Panc1 (cell line): ENCODE measurements at regions not wholly inside any gene's neighbourhood (a gene's known extent, or its start where the extent isn't known, plus 50 kb on each side); places are given as distances from the start of the nearest gene placed in this dataset.
"Not testable (repeated sequence)": the region's sequence is repeated elsewhere in the genome, so short reads cannot be mapped to it uniquely, and the experiment has no call there.

Experiments used
- ATAC-seq: fragments of 200-7000 bp; cut with Tn5 transposase; 2 replicates; pipeline ENCODE4 v1.9.1; 2020; ENCODE audit warnings: mild to moderate bottlenecking, moderate library complexity
- BruUV-seq: library from RNA; stranded (reverse); fragments of 400-500 nt; replicated peaks from 2 replicates; lab custom pipeline; 2021; lab: Mats Ljungman, UMichigan
- CTCF ChIA-PET: fragments of 300-600 bp; sonication (Branson Sonifier 250); formaldehyde crosslinking; loops from one replicate; lab custom pipeline; 2022; ENCODE audit warnings: antibody characterized with exemption; lab: Charles Lee
- POLR2A ChIA-PET: fragments of 300-600 bp; sonication (Branson Sonifier 250); formaldehyde crosslinking; loops from one replicate; lab custom pipeline; 2022; ENCODE audit warnings: antibody characterized with exemption; lab: Charles Lee
- DNase-seq: peaks from one replicate; pipeline ENCODE4 v3.0.0-alpha.2; 2010; ENCODE audit warnings: low read depth, low spot score
- H3K27ac ChIP-seq: 2 replicates; pipeline ENCODE4 v1.5.1; 2011; ENCODE audit warnings: mild to moderate bottlenecking, low read length, inconsistent platforms
- H3K27me3 ChIP-seq: fragments of 200-500 bp; sonication (Bioruptor generic); 2 replicates; pipeline ENCODE4 v1.6.0; 2014; ENCODE audit warnings: low read length, inconsistent platforms; ENCODE audit not compliant: control insufficient read depth, insufficient read depth
- H3K36me3 ChIP-seq: fragments of 200-500 bp; sonication (Bioruptor generic); 2 replicates; pipeline ENCODE4 v1.5.1; 2014; ENCODE audit warnings: inconsistent platforms, mild to moderate bottlenecking, low read length, moderate library complexity; ENCODE audit not compliant: control insufficient read depth, insufficient read depth
- H3K4me1 ChIP-seq: 2 replicates; pipeline ENCODE4 v1.5.1; 2011; ENCODE audit warnings: inconsistent platforms, mild to moderate bottlenecking, low read length, moderate library complexity; ENCODE audit not compliant: control insufficient read depth, insufficient read depth
- H3K4me3 ChIP-seq, 2 experiments: 2 replicates each; pipeline ENCODE4 v1.5.1; 2011 to 2012; ENCODE audit warnings: low read depth in 2 of 2, low read length in 2 of 2, mild to moderate bottlenecking in 2 of 2, inconsistent platforms in 1 of 2, moderate library complexity in 1 of 2
- H3K9me3 ChIP-seq: fragments of 200-500 bp; sonication (Bioruptor generic); 2 replicates; pipeline ENCODE4 v1.5.1; 2014; ENCODE audit warnings: low read depth, mild to moderate bottlenecking, inconsistent platforms, low read length, moderate library complexity; ENCODE audit not compliant: control insufficient read depth, insufficient read depth
- in situ Hi-C: cut with HindIII; loops from 2 replicates; pipeline ENCODE4 v1.10.0; 2016; ENCODE audit warnings: low sequenced_read_pairs, low pct_unique_long_range_greater_than_20kb
- intact Hi-C: fragments of 100-400 bp; cut with micrococcal nuclease; formaldehyde crosslinking; loops from one replicate; pipeline ENCODE4 v1.10.0; 2022; ENCODE audit not compliant: unreplicated experiment

GRCh38 chr12:10453-10852 is 56.1 kb upstream of the IQSEC3 start:
- intact Hi-C loops, H3K27ac ChIP-seq, in situ Hi-C loops, DNase-seq, H3K27me3 ChIP-seq, CTCF ChIA-PET, POLR2A ChIA-PET, H3K36me3 ChIP-seq, BruUV-seq, H3K9me3 ChIP-seq, H3K4me3 ChIP-seq, ATAC-seq, H3K4me1 ChIP-seq: not testable (repeated sequence)

GRCh38 chr12:10879-11812 is 55.4 kb upstream of the IQSEC3 start:
- BruUV-seq, H3K4me3 ChIP-seq, H3K36me3 ChIP-seq, ATAC-seq, H3K4me1 ChIP-seq, H3K27me3 ChIP-seq, CTCF ChIA-PET, DNase-seq, intact Hi-C loops, POLR2A ChIA-PET, H3K9me3 ChIP-seq, in situ Hi-C loops, H3K27ac ChIP-seq: not testable (repeated sequence)

GRCh38 chr12:12306-12705 is 54.3 kb upstream of the IQSEC3 start:
- H3K27ac ChIP-seq, H3K4me3 ChIP-seq, DNase-seq, CTCF ChIA-PET, H3K4me1 ChIP-seq, BruUV-seq, in situ Hi-C loops, ATAC-seq, H3K9me3 ChIP-seq, POLR2A ChIA-PET, H3K36me3 ChIP-seq, intact Hi-C loops, H3K27me3 ChIP-seq: not testable (repeated sequence)

GRCh38 chr12:12725-13640 is 53.6 kb upstream of the IQSEC3 start:
- intact Hi-C loops, CTCF ChIA-PET, H3K9me3 ChIP-seq, ATAC-seq, H3K36me3 ChIP-seq, in situ Hi-C loops, H3K4me3 ChIP-seq, BruUV-seq, H3K4me1 ChIP-seq, H3K27me3 ChIP-seq, H3K27ac ChIP-seq, DNase-seq, POLR2A ChIA-PET: not testable (repeated sequence)

- H3K9me3 ChIP-seq, H3K27ac ChIP-seq, BruUV-seq, ATAC-seq, intact Hi-C loops, in situ Hi-C loops, H3K4me1 ChIP-seq, POLR2A ChIA-PET, DNase-seq, H3K4me3 ChIP-seq, CTCF ChIA-PET, H3K27me3 ChIP-seq, H3K36me3 ChIP-seq: not testable (repeated sequence)
Measured at GRCh38 chr12:13841-14240, 52.7 kb upstream of the IQSEC3 start.

GRCh38 chr12:14696-15095 is 51.9 kb upstream of the IQSEC3 start:
- H3K27me3 ChIP-seq, H3K4me3 ChIP-seq, H3K27ac ChIP-seq, POLR2A ChIA-PET, H3K9me3 ChIP-seq, H3K36me3 ChIP-seq, ATAC-seq, CTCF ChIA-PET, DNase-seq, BruUV-seq, intact Hi-C loops, in situ Hi-C loops, H3K4me1 ChIP-seq: not testable (repeated sequence)

- H3K4me3 ChIP-seq, DNase-seq, H3K27ac ChIP-seq, CTCF ChIA-PET, in situ Hi-C loops, H3K9me3 ChIP-seq, H3K4me1 ChIP-seq, POLR2A ChIA-PET, intact Hi-C loops, H3K27me3 ChIP-seq, BruUV-seq, H3K36me3 ChIP-seq, ATAC-seq: not testable (repeated sequence)
Measured at GRCh38 chr12:15381-15780, 51.2 kb upstream of the IQSEC3 start.
